ENCODE measurements at regions not wholly inside any gene's neighbourhood (a gene's known extent, or its start where the extent isn't known, plus 50 kb on each side); places are given as distances from the start of the nearest gene placed in this dataset.

DNA sequence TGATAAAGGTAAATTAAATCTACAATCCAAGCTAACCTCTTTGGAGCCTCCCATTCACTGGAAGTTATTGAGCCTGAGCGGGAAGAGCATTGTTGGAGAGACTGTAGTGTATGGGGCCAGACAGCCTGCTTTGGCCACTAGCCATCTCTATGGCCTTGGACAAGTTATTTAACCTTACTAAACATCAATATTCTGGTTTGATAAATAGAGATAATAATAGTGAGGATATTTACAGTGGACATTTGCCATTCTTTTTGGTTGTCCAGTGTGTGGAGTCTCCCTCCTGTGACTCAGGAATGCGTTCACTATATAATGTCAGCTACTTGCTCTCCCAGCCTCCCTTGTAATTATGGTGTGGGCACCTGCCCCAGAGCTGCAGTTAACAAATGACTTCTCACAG is 216.1 kb downstream of the SLC38A4 start:
- H2BK120ac ChIP-seq (ENCODE audit: low read depth, low read length) = no peak overlapping the region
- H2AK5ac ChIP-seq (ENCODE audit: low read length, severe bottlenecking) = no peak overlapping the region
- H3K4me2 ChIP-seq (ENCODE audit: low read length, poor library complexity, severe bottlenecking) = no peak overlapping the region
- no peaks in the 10 kb centered on the region for H3K79me1 ChIP-seq (replicated peaks; ENCODE audit: low read length, poor library complexity, severe bottlenecking)
- H2BK5ac ChIP-seq (ENCODE audit: low read depth, low read length, poor library complexity, severe bottlenecking) = no peak overlapping the region
- H3K18ac ChIP-seq (ENCODE audit: low read depth in 1 of 2, low read length in 2 of 2) = no peak overlapping the region
- peak overlapping the region; percentile 68 for H4K8ac ChIP-seq (ENCODE audit: low read length)
- no peak overlapping the region for H2BK12ac ChIP-seq (ENCODE audit: low read length in 2 of 2)
- H3K14ac ChIP-seq (ENCODE audit: low read length in 2 of 2) = no peak overlapping the region
- H2AFZ ChIP-seq (ENCODE audit: low read depth, low read length) = no peak overlapping the region
- H3K4ac ChIP-seq (ENCODE audit: low read depth in 1 of 2, low read length in 2 of 2) = no peak overlapping the region
- H3K23ac ChIP-seq (ENCODE audit: low read length in 2 of 2) = no peak overlapping the region
- no peaks in the 10 kb centered on the region for H3K36me3 ChIP-seq (ENCODE audit: control insufficient read depth in 1 of 2, insufficient read depth in 2 of 2, low read depth in 1 of 2, low read length in 2 of 2)
- H3K4me3 ChIP-seq (ENCODE audit: insufficient read depth in 1 of 2, low read depth in 1 of 2, low read length in 2 of 2) = no peak overlapping the region
- H3K27ac ChIP-seq (ENCODE audit: low read length, poor library complexity, severe bottlenecking) = no peak overlapping the region
- no peak overlapping the region for H4K91ac ChIP-seq (ENCODE audit: low read length)
- no peaks in the 10 kb centered on the region for H3K27me3 ChIP-seq (ENCODE audit: control insufficient read depth in 1 of 2, insufficient read depth in 1 of 2, low read length in 2 of 2)
- H3K9me3 ChIP-seq (ENCODE audit: control insufficient read depth, low read length) = no peaks in the 10 kb centered on the region
- no peak for DNase-seq
- peak overlapping the region; percentile 74 for H3K9ac ChIP-seq (ENCODE audit: low read length)
- no peaks in the 10 kb centered on the region for H3K4me1 ChIP-seq (ENCODE audit: control insufficient read depth, insufficient read depth, low read depth, low read length)
- H2BK15ac ChIP-seq (ENCODE audit: low read depth, poor library complexity, severe bottlenecking) = peak overlapping the region; percentile 88
- 100% methylated on average over 1 of the region's 2 CpGs for WGBS

DNA sequence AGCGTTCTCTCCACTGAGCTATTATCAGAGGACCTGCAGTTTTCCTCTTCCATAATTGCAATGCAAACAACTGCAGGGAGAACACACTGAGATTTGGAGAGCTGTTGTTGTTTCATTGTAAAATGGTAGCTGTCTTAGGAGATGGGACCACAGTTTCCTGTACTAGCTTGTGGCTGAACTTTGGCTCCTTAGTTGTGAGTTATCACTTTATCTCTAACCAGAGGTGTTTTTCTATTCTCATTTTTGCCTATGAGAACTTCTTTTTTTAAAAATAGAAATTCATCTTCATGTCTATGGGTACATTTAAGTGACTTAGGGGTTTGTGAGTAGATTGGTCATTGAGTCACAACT is 216.5 kb downstream of the SLC38A4 start:
- Histone ChIP-seq H3K4ac (ENCODE audit: low read depth in 1 of 2, low read length in 2 of 2) (peak overlapping the region in 1 of 2 experiments; percentile 6), H3K4me1 (ENCODE audit: control insufficient read depth, insufficient read depth, low read depth, low read length) (no peaks in the 10 kb centered on the region), H3K79me1 (replicated peaks; ENCODE audit: low read length, poor library complexity, severe bottlenecking) (no peaks in the 10 kb centered on the region), H3K18ac (ENCODE audit: low read depth in 1 of 2, low read length in 2 of 2) (no peak overlapping the region), H2BK12ac (ENCODE audit: low read length in 2 of 2) (no peak overlapping the region), H2BK120ac (ENCODE audit: low read depth, low read length) (no peak overlapping the region), H3K36me3 (ENCODE audit: control insufficient read depth in 1 of 2, insufficient read depth in 2 of 2, low read depth in 1 of 2, low read length in 2 of 2) (no peaks in the 10 kb centered on the region), H2AK5ac (ENCODE audit: low read length, severe bottlenecking) (no peak overlapping the region), H3K14ac (ENCODE audit: low read length in 2 of 2) (no peak overlapping the region), H2AFZ (ENCODE audit: low read depth, low read length) (no peak overlapping the region), H3K23ac (ENCODE audit: low read length in 2 of 2) (no peak overlapping the region), H3K9ac (ENCODE audit: low read length) (peak overlapping the region; percentile 74), H2BK15ac (ENCODE audit: low read depth, poor library complexity, severe bottlenecking) (no peak overlapping the region), H3K27me3 (ENCODE audit: control insufficient read depth in 1 of 2, insufficient read depth in 1 of 2, low read length in 2 of 2) (no peaks in the 10 kb centered on the region), H4K91ac (ENCODE audit: low read length) (no peak overlapping the region), H3K4me3 (ENCODE audit: insufficient read depth in 1 of 2, low read depth in 1 of 2, low read length in 2 of 2) (peak overlapping the region in 1 of 2 experiments; percentile 46), H4K8ac (ENCODE audit: low read length) (peak overlapping the region; percentile 59), H3K4me2 (ENCODE audit: low read length, poor library complexity, severe bottlenecking) (no peak overlapping the region), H3K27ac (ENCODE audit: low read length, poor library complexity, severe bottlenecking) (no peak overlapping the region), H3K9me3 (ENCODE audit: control insufficient read depth, low read length) (no peaks in the 10 kb centered on the region), H2BK5ac (ENCODE audit: low read depth, low read length, poor library complexity, severe bottlenecking) (no peak overlapping the region)
- no peak for DNase-seq
- WGBS = 80% methylated on average over 1 of the region's 1 CpG

DNA sequence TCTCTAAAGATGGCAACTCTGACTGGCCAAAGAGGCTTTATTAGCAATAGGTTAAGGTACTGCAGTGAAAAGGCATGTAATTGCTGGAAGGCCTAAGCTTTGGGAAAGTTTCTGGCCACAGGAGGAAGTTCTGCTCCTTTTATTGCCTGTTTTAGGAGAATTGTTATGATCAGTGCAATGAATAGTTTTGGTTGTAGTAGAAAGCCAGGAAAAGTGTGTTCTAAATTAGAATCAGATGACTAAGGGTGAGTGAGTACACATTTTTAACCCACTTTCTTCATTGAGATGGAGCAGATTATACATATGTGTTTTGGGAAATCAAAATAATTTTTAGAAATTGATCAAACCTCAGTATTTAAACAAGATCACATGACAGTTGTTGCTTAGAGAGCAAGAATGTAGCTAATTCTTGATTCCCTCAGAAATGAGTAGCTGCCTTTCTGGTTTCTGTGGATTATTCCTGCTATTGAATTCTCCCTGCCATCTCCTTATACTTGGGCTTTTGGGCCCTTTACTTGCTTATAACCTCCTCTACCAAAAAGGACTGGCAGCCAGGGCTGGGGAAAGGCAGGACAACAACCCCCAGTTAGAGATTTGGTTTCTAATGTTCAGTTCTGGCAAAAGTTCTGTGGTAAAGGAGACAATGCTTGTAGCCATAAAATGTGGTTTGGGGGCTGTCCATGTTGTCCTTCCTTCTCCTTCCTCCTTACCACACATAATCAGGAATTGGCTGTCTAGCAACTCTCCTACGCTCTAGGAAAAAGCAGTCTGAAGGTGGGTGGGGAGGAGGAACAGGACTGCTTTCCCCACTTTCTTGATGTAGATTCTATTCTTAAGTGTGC is 217.1 kb downstream of the SLC38A4 start:
- H3K79me1 ChIP-seq (replicated peaks; ENCODE audit: low read length, poor library complexity, severe bottlenecking) = no peaks in the 10 kb centered on the region
- H3K9me3 ChIP-seq (ENCODE audit: control insufficient read depth, low read length) = no peaks in the 10 kb centered on the region
- peak overlapping the region; percentile 59 for H4K8ac ChIP-seq (ENCODE audit: low read length)
- H2BK5ac ChIP-seq (ENCODE audit: low read depth, low read length, poor library complexity, severe bottlenecking) = no peak overlapping the region
- peak overlapping the region; percentile 52 to 83 for H3K18ac ChIP-seq (ENCODE audit: low read depth in 1 of 2, low read length in 2 of 2)
- H4K91ac ChIP-seq (ENCODE audit: low read length) = peak overlapping the region; percentile 43
- no peak overlapping the region for H2BK15ac ChIP-seq (ENCODE audit: low read depth, poor library complexity, severe bottlenecking)
- peak overlapping the region; percentile 35 for H2BK120ac ChIP-seq (ENCODE audit: low read depth, low read length)
- no peak overlapping the region for H2AK5ac ChIP-seq (ENCODE audit: low read length, severe bottlenecking)
- no peaks in the 10 kb centered on the region for H3K4me1 ChIP-seq (ENCODE audit: control insufficient read depth, insufficient read depth, low read depth, low read length)
- peak; percentile 21 for DNase-seq
- no peak overlapping the region for H3K14ac ChIP-seq (ENCODE audit: low read length in 2 of 2)
- H3K36me3 ChIP-seq (ENCODE audit: control insufficient read depth in 1 of 2, insufficient read depth in 2 of 2, low read depth in 1 of 2, low read length in 2 of 2) = no peaks in the 10 kb centered on the region
- no peak overlapping the region for H3K23ac ChIP-seq (ENCODE audit: low read length in 2 of 2)
- H3K4me3 ChIP-seq (ENCODE audit: insufficient read depth in 1 of 2, low read depth in 1 of 2, low read length in 2 of 2) = peak overlapping the region in 1 of 2 experiments; percentile 46
- peak overlapping the region; percentile 29 for H2AFZ ChIP-seq (ENCODE audit: low read depth, low read length)
- peak overlapping the region; percentile 74 for H3K9ac ChIP-seq (ENCODE audit: low read length)
- H2BK12ac ChIP-seq (ENCODE audit: low read length in 2 of 2) = peak overlapping the region in 1 of 2 experiments; percentile 75
- no peaks in the 10 kb centered on the region for H3K27me3 ChIP-seq (ENCODE audit: control insufficient read depth in 1 of 2, insufficient read depth in 1 of 2, low read length in 2 of 2)
- H3K4ac ChIP-seq (ENCODE audit: low read depth in 1 of 2, low read length in 2 of 2) = peak overlapping the region; percentile 6 to 57
- H3K27ac ChIP-seq (ENCODE audit: low read length, poor library complexity, severe bottlenecking) = peak overlapping the region; percentile 23
- WGBS = 100% methylated on average over 1 of the region's 1 CpG
- no peak overlapping the region for H3K4me2 ChIP-seq (ENCODE audit: low read length, poor library complexity, severe bottlenecking)

DNA sequence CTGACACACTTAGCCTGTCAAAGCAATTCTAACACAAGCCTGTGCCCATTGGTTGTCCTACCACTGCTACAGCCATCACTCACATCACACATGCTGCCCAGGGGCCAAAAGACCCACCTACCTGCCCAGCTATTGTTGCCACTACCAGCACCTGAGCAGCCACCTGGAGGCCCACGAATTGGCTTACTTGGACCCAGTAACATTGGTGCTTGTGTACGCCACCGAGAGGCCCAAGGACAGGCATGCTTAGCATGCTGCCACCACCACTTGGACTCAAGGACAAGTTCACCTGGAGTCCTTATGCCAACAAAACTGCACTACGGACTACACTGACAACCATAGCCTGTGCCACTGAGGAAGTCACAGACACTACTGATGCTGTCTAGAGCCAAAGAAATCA is 221.1 kb downstream of the SLC38A4 start:
- H2AFZ ChIP-seq (ENCODE audit: low read depth, low read length) = no peak overlapping the region
- no peak overlapping the region for H3K4ac ChIP-seq (ENCODE audit: low read depth in 1 of 2, low read length in 2 of 2)
- peaks cover 4% of the 10 kb centered on the region for H3K79me1 ChIP-seq (replicated peaks; ENCODE audit: low read length, poor library complexity, severe bottlenecking)
- no peak overlapping the region for H2BK120ac ChIP-seq (ENCODE audit: low read depth, low read length)
- H2AK5ac ChIP-seq (ENCODE audit: low read length, severe bottlenecking) = no peak overlapping the region
- peaks cover 6% of the 10 kb centered on the region for H3K9me3 ChIP-seq (ENCODE audit: control insufficient read depth, low read length)
- H3K4me2 ChIP-seq (ENCODE audit: low read length, poor library complexity, severe bottlenecking) = no peak overlapping the region
- H3K14ac ChIP-seq (ENCODE audit: low read length in 2 of 2) = no peak overlapping the region
- 90% methylated on average over 4 of the region's 4 CpGs for WGBS
- H3K36me3 ChIP-seq (ENCODE audit: control insufficient read depth in 1 of 2, insufficient read depth in 2 of 2, low read depth in 1 of 2, low read length in 2 of 2) = no peaks in the 10 kb centered on the region
- DNase-seq = no peak
- no peak overlapping the region for H4K91ac ChIP-seq (ENCODE audit: low read length)
- H3K9ac ChIP-seq (ENCODE audit: low read length) = no peak overlapping the region
- no peak overlapping the region for H4K8ac ChIP-seq (ENCODE audit: low read length)
- no peaks in the 10 kb centered on the region for H3K4me1 ChIP-seq (ENCODE audit: control insufficient read depth, insufficient read depth, low read depth, low read length)
- H2BK15ac ChIP-seq (ENCODE audit: low read depth, poor library complexity, severe bottlenecking) = no peak overlapping the region
- H2BK5ac ChIP-seq (ENCODE audit: low read depth, low read length, poor library complexity, severe bottlenecking) = no peak overlapping the region
- no peak overlapping the region for H3K27ac ChIP-seq (ENCODE audit: low read length, poor library complexity, severe bottlenecking)
- H2BK12ac ChIP-seq (ENCODE audit: low read length in 2 of 2) = no peak overlapping the region
- no peaks in the 10 kb centered on the region for H3K27me3 ChIP-seq (ENCODE audit: control insufficient read depth in 1 of 2, insufficient read depth in 1 of 2, low read length in 2 of 2)
- H3K18ac ChIP-seq (ENCODE audit: low read depth in 1 of 2, low read length in 2 of 2) = no peak overlapping the region
- H3K23ac ChIP-seq (ENCODE audit: low read length in 2 of 2) = no peak overlapping the region
- no peak overlapping the region for H3K4me3 ChIP-seq (ENCODE audit: insufficient read depth in 1 of 2, low read depth in 1 of 2, low read length in 2 of 2)
